HG02973 (cell line): ENCODE measurements at regions not wholly inside any gene's neighbourhood (a gene's known extent, or its start where the extent isn't known, plus 50 kb on each side); places are given as distances from the start of the nearest gene placed in this dataset.
A peak's percentile ranks its signal among the peaks of the same experiment; 100 is the strongest.

Experiments used
- ATAC-seq: cut with Tn5 transposase; IDR thresholded peaks from one replicate; pipeline ENCODE4 v1.9.1; 2021; ENCODE audit warnings: moderate library complexity; ENCODE audit not compliant: unreplicated experiment

DNA sequence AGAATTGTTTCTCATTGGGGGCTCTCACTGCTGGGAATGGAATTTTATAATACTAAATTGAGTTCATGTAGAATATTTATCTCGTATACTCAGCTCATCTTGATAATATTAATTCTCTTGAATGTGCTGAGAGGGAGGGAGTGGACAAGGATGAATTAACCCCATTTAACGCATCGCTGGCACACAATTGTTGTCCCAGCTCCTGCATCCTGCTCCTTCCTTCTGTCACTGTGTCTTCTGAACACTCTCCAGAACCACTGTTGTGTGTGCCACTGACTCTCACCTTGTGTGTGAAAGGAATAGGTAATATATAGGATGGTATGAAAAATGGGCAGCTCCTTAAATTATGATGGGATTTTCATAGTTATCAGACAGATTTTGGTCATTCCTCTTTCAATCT, 267.3 kb downstream of the MTRR start:
- ATAC-seq, result no peak

DNA sequence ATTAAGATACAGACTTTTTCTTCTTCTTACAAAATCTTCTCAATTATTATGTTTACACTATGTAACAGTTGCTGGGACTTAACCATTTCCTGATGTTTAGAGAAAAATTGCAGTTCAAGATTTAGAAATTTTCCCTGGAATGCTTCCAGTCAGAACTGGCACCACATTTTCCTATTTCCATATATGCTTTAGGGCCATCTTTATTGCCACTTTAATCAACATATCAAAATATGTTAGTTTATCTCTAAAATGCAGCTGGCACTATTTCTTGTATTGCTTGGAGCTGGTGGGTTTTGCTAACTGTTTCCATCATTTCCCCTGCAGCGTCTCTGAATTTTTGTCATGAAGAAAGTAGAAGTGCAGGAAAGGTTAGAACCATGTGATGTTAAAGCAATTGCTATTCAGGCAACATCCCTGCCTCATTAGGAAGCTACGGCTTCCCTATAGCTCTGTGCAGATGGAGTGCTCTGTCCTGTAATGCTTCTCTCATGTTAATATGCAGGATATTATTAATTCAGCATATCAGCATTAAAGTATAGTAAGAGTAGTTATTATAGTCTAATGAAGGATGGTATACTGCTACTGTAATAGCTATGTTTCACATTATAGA, 269.1 kb downstream of the MTRR start:
- ATAC-seq, result no peak

- no peak for ATAC-seq
Measured at GRCh38 chr5:8138884-8139283, 269.9 kb downstream of the MTRR start.

- ATAC-seq, result no peak
Measured at GRCh38 chr5:8150791-8151190, 281.8 kb downstream of the MTRR start.

DNA sequence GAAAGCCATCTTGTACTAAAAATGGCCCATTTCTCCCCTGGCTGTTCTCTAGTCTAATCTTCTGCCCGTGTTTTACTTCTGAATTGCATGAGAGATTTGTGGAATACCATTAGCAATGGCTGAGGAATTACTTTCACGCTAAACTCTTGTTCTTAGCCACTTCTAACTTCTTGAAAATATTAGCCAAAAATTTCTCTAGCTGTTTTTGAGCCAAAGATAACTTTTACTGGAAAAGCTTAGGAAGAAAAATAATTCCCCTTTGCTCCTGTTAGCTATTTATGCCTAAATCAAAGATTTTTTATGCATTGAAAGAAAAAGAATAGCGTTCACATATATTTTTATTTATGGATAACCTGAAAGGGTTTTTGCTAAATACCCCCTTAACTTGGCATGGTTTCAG, 287.8 kb downstream of the MTRR start:
- ATAC-seq, result no peak

GRCh38 chr5:8157320-8157822, 288.4 kb downstream of the MTRR start:
- ATAC-seq, result no peak

DNA sequence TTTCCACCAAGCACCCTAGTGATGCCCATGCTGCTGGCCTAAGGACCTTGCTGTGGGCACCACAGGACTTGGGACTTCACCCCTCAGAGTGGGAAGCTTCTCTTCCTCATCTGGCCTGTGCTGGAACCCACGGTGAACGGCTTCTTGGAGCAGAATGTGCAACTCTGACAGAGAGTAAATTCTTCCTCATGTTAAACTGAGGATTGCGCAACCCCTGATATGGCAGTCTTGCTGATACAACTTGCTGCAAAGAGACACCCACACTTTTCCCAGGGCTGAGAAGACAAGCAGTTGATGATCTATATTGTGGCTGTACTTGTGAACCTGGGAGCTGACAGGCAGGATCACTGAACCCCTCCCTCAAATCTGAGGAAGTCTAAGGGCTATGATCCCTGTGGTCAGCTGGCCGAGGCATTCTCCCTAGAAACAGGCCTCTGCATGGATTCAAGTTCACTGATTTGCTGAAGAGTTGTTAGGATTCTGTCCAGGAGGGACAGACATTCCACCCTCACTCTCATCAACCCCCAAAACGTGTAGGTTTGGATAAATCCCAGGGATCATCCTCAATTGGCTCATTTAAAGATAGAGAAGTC, 307.2 kb downstream of the MTRR start:
- no peak for ATAC-seq

DNA sequence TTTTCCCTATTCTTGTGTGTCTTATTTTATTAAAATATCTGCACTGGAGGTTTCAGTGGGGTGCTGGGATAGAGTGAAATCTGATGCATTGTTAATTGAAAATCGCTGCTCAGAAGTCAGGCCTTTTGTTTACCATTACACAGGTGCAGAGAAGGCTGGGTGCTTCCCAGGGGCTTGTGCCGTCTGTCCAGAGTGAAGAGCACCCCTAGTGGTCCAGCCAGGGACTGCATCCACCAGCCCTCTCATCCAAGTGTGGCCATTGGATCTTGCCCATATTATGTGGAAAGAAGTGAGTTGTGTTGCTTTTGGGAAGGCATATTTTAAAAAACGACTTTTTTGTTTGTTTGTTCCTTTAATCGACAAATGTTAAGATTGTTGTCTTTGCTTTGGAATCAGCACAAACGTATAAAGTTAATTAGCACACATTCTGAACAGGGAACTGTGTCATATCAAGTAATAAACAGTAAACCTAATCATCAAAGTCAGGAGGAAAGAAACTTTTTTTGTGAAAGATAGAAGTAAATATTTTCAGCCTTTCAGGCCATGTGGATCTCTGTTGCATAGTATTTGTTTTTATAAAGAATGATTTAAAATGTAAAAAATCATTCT, 315.6 kb downstream of the MTRR start:
- peak; percentile 93 for ATAC-seq

DNA sequence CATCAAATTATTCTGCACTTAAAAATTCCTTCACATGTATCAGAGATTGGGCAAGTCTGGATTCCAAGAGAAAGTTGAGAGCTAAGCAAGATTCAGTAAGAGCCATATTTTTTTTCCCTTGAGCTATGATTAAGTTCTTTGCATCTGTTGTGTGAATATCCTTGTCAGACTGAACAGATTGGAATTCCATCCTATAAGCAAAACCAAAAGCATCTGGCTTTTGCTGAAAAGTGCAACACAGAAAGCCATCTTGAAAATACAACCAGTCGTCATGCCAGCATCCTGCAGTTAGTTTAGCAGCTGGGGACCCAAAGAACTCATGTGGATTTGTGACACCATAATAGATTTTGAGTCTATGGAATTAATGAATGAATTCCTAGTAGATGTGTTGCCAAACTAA, 316.9 kb downstream of the MTRR start:
- ATAC-seq, result no peak

- ATAC-seq, result no peak
Measured at GRCh38 chr5:8188874-8189565, 320.1 kb downstream of the MTRR start.

DNA sequence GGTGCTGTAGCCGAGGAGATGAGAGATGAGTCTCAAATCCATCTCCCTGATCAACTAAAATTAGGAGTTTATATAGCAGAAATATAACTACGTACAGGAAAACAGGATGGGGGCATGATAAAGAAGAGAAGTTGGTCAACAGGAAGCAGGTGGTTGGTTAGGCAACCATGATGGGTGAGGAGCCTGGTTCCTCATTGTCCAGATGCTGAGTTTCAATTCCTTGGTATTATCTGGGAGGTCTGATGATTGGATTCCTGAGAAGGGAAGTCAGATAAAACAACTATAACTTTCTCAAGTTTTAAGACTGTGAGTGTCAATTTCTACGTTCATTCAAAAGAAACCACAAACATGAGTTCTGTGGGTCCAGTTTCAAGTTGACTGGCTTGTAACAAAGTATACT, 323.9 kb downstream of the MTRR start:
- no peak for ATAC-seq

DNA sequence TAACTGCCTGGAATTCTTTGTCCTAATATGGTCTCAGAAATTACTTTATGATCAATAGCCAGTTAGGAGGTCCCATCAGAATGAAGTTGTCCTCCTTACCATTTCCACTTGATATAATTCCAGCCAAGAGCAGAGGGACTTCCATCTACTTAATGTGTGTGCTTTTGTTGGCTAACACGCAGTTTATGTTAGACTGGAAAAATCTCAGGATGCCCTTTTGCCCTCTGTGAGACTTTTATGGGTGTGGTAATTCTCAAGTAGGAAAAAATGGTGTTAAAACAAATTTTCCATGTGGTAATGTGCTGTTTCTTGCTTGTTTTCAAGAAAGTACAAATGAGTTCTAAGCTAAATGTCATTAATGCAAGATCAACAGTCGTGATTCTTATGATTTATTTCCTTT, 327.1 kb downstream of the MTRR start:
- ATAC-seq, result no peak

GRCh38 chr5:8208307-8208706, 339.4 kb downstream of the MTRR start:
- no peak for ATAC-seq

DNA sequence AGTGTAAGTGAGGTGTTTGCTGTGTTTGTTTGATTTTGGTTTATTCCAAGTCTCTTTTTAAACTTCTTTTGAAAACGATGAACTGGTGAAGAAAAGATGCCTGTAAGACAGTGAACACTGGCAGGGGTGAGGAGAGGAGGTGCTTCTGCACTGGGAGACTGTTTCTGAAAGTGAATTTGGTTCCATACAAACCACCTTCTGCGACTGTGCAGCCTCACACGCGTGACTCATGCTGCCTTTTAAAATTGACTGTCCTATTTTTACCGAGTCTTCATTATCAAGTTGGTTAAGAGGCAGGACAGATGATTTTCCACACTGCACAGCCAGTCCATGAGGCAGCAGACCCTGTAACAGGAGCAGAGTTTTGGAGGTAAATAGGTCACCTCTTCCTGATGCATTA, 340.6 kb downstream of the MTRR start:
- ATAC-seq, result no peak

GRCh38 chr5:8213701-8214240, 344.8 kb downstream of the MTRR start:
- ATAC-seq, result no peak

GRCh38 chr5:8216921-8217320, 348.0 kb downstream of the MTRR start:
- ATAC-seq, result no peak

GRCh38 chr5:8226148-8226547, 357.2 kb downstream of the MTRR start:
- no peak for ATAC-seq

GRCh38 chr5:8227112-8227511, 358.2 kb downstream of the MTRR start:
- ATAC-seq, result no peak

DNA sequence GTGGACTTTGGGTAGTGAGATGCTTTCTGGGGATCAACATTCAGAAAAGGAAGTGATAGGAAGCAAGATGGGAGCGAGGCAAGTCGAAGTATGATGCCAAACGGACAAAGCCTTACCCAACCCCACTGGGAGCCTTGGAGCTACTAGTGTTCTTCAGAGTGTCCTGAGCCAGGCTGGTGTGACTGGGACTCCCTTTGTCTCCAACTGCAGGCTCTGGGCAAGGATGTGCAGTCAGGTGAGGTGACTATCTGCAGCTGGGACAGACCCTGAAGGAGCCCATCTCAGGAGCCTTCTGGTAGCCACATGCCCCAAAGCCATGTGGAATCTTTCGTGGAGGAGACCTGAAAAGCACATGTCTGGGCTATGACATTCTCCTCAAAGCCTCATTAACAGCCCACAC, 360.6 kb downstream of the MTRR start:
- no peak for ATAC-seq

DNA sequence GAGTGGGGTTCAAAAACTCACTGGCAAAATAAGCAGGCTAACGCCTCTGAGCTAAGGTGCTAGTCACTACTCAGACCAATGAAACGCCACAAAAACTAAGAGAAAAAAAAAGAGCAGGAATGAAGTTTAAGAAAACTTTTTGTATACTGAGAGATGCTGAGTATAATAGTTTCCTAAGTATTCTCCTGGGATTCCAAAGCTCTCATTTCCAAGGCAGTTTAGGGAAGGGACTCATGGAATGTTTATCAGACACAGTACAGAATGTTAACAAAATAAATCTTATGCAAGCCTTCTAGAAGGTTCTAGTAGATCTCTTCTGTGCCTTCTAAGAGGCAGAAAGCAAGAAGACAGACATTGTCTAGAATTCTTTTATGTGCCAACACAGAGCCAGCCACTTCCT, 361.9 kb downstream of the MTRR start:
- ATAC-seq, result no peak

- ATAC-seq, result no peak
Measured at GRCh38 chr5:8233479-8233878, 364.5 kb downstream of the MTRR start.
